IMR-90 (cell line): ENCODE measurements at regions not wholly inside any gene's neighbourhood (a gene's known extent, or its start where the extent isn't known, plus 50 kb on each side); places are given as distances from the start of the nearest gene placed in this dataset.

Experiments
- ATAC-seq: fragments of 200-7000 bp; cut with Tn5 transposase; 2 replicates; pipeline ENCODE4 v1.9.1; 2020; ENCODE audit warnings: low read depth, mild to moderate bottlenecking, moderate library complexity
- BruUV-seq: library from RNA; stranded (reverse); fragments of 400-500 nt; replicated peaks from 2 replicates; lab custom pipeline; 2021; lab: Mats Ljungman, UMichigan
- CTCF ChIA-PET: fragments of 300-600 bp; formaldehyde crosslinking; extraction: SDS; loops from one replicate; lab custom pipeline; 2021; ENCODE audit warnings: antibody characterized with exemption; lab: Yijun Ruan, JAX
- POLR2A ChIA-PET: fragments of 300-600 bp; sonication (Branson Sonifier 250); formaldehyde crosslinking; loops from one replicate; lab custom pipeline; 2022; ENCODE audit warnings: antibody characterized with exemption; ENCODE audit not compliant: unreplicated experiment; lab: Charles Lee
- DNase-seq: peaks from one replicate; pipeline ENCODE4 v3.0.0; 2013
- H2AFZ ChIP-seq: replicated peaks from 2 replicates; pipeline ENCODE3; 2013; ENCODE audit warnings: low read length, mild to moderate bottlenecking; ENCODE audit not compliant: poor library complexity
- H2AK5ac ChIP-seq: 2 replicates; pipeline ENCODE4 v1.6.1; 2013; ENCODE audit warnings: low read depth, low read length, inconsistent platforms
- H2AK9ac ChIP-seq: replicated peaks from 2 replicates; pipeline ENCODE3; 2013; ENCODE audit warnings: mild to moderate bottlenecking, low read depth, low read length, moderate library complexity; ENCODE audit not compliant: poor library complexity
- H2BK120ac ChIP-seq: 2 replicates; pipeline ENCODE4 v1.6.1; 2013; ENCODE audit warnings: low read depth, low read length, inconsistent platforms
- H2BK15ac ChIP-seq: 3 replicates; pipeline ENCODE4 v1.6.1; 2013; ENCODE audit warnings: low read depth, low read length, inconsistent platforms
- H2BK20ac ChIP-seq: 2 replicates; pipeline ENCODE4 v1.6.1; 2013; ENCODE audit warnings: low read depth, mild to moderate bottlenecking, inconsistent platforms, low read length, moderate library complexity
- H2BK5ac ChIP-seq: 2 replicates; pipeline ENCODE4 v1.6.1; 2013; ENCODE audit warnings: mild to moderate bottlenecking, low read depth, low read length, inconsistent platforms; ENCODE audit not compliant: poor library complexity, severe bottlenecking
- H3K14ac ChIP-seq: replicated peaks from 2 replicates; pipeline ENCODE4 v1.6.1; 2013; ENCODE audit warnings: low read depth, low read length, inconsistent platforms
- H3K18ac ChIP-seq: 2 replicates; pipeline ENCODE4 v1.6.1; 2013; ENCODE audit warnings: low read depth, low read length, control low read depth
- H3K23ac ChIP-seq: 2 replicates; pipeline ENCODE4 v1.6.1; 2013; ENCODE audit warnings: low read depth, low read length, inconsistent platforms
- H3K27ac ChIP-seq: 2 replicates; pipeline ENCODE4 v1.5.1; 2013; ENCODE audit warnings: mild to moderate bottlenecking, control low read depth, low read length; ENCODE audit not compliant: insufficient read depth
- H3K27me3 ChIP-seq: 2 replicates; pipeline ENCODE4 v1.6.1; 2013; ENCODE audit warnings: low read length; ENCODE audit not compliant: control insufficient read depth, insufficient read depth
- H3K36me3 ChIP-seq: 2 replicates; pipeline ENCODE4 v1.6.1; 2013; ENCODE audit warnings: low read length, mixed read lengths; ENCODE audit not compliant: control insufficient read depth, insufficient read depth
- H3K4ac ChIP-seq: 2 replicates; pipeline ENCODE4 v1.6.1; 2013; ENCODE audit warnings: low read depth, low read length, inconsistent platforms
- H3K4me1 ChIP-seq: 2 replicates; pipeline ENCODE4 v1.6.1; 2013; ENCODE audit warnings: low read length, mixed read lengths; ENCODE audit not compliant: control insufficient read depth, insufficient read depth
- H3K4me2 ChIP-seq: 2 replicates; pipeline ENCODE4 v1.6.1; 2013; ENCODE audit warnings: low read depth, mild to moderate bottlenecking, control low read depth, low read length, moderate library complexity
- H3K4me3 ChIP-seq: 2 replicates; pipeline ENCODE4 v1.5.1; 2013; ENCODE audit warnings: low read depth, mild to moderate bottlenecking, control low read depth, low read length, moderate library complexity; ENCODE audit not compliant: insufficient read depth
- H3K56ac ChIP-seq: 2 replicates; pipeline ENCODE4 v1.6.1; 2013; ENCODE audit warnings: low read length, inconsistent platforms; ENCODE audit not compliant: insufficient read depth; ENCODE audit errors: extremely low read depth
- H3K79me1 ChIP-seq, 2 experiments: 2 replicates each; pipeline ENCODE4 v1.6.1; 2013; ENCODE audit warnings: low read length in 2 of 2, inconsistent platforms in 1 of 2, low read depth in 1 of 2
- H3K9ac ChIP-seq: 2 replicates; pipeline ENCODE4 v1.6.1; 2013; ENCODE audit warnings: low read depth, low read length, control low read depth
- H3K9me1 ChIP-seq: 2 replicates; pipeline ENCODE4 v1.6.1; 2013; ENCODE audit warnings: low read length, inconsistent platforms; ENCODE audit not compliant: insufficient read depth
- H3K9me3 ChIP-seq: 2 replicates; pipeline ENCODE4 v1.6.1; 2013; ENCODE audit warnings: low read length; ENCODE audit not compliant: control insufficient read depth, insufficient read depth
- H4K20me1 ChIP-seq: 2 replicates; pipeline ENCODE4 v1.6.1; 2013; ENCODE audit warnings: low read length, inconsistent platforms; ENCODE audit not compliant: insufficient read depth
- H4K5ac ChIP-seq: 2 replicates; pipeline ENCODE4 v1.6.1; 2013; ENCODE audit warnings: mild to moderate bottlenecking, low read depth, low read length, control low read depth
- H4K8ac ChIP-seq, 2 experiments: 2 replicates each; pipeline ENCODE4 v1.6.1; 2013; ENCODE audit warnings: low read depth in 2 of 2, low read length in 2 of 2, control low read depth in 1 of 2, inconsistent platforms in 1 of 2
- H4K91ac ChIP-seq: 2 replicates; pipeline ENCODE4 v1.6.1; 2013; ENCODE audit warnings: low read depth, low read length, inconsistent platforms; ENCODE audit not compliant: insufficient read depth
- BHLHE40 ChIP-seq: fragments of 150-350 bp; IDR thresholded peaks from 2 replicates; pipeline ENCODE4 v1.6.1; 2016; ENCODE audit warnings: mild to moderate bottlenecking, low read depth, low read length
- CEBPB ChIP-seq: IDR thresholded peaks from 2 replicates; pipeline ENCODE4 v1.6.1; 2012; ENCODE audit warnings: low read depth, low read length, improper control_type of control experiment
- CHD1 ChIP-seq: IDR thresholded peaks from 2 replicates; pipeline ENCODE4 v1.6.1; 2012; ENCODE audit warnings: low read depth, low read length, improper control_type of control experiment
- FOS ChIP-seq: fragments of 150-350 bp; IDR thresholded peaks from 2 replicates; pipeline ENCODE4 v1.6.1; 2016; ENCODE audit warnings: low read depth, low read length
- MAFK ChIP-seq: IDR thresholded peaks from 2 replicates; pipeline ENCODE4 v1.6.1; 2012; ENCODE audit warnings: low read depth, low read length, improper control_type of control experiment
- MAZ ChIP-seq: IDR thresholded peaks from 2 replicates; pipeline ENCODE4 v1.6.1; 2012; ENCODE audit warnings: low read depth, mild to moderate bottlenecking, low read length, improper control_type of control experiment, moderate library complexity, borderline replicate concordance
- MXI1 ChIP-seq: IDR thresholded peaks from 2 replicates; pipeline ENCODE4 v1.6.1; 2012; ENCODE audit warnings: low read depth, mild to moderate bottlenecking, low read length, moderate library complexity, borderline replicate concordance
- NFE2L2 ChIP-seq: fragments of 150-350 bp; IDR thresholded peaks from 2 replicates; pipeline ENCODE4 v1.6.1; 2016; ENCODE audit warnings: low read depth, mild to moderate bottlenecking, low read length
- POLR2A ChIP-seq: IDR thresholded peaks from 2 replicates; pipeline ENCODE4 v1.6.1; 2012; ENCODE audit warnings: mild to moderate bottlenecking, low read depth, low read length
- RAD21 ChIP-seq: IDR thresholded peaks from 2 replicates; pipeline ENCODE4 v1.6.1; 2012; ENCODE audit warnings: low read length, improper control_type of control experiment
- RCOR1 ChIP-seq: IDR thresholded peaks from 2 replicates; pipeline ENCODE4 v1.6.1; 2012; ENCODE audit warnings: mild to moderate bottlenecking, low read length, improper control_type of control experiment; ENCODE audit not compliant: insufficient replicate concordance
- RFX5 ChIP-seq: IDR thresholded peaks from 2 replicates; pipeline ENCODE4 v1.8.0; 2012; ENCODE audit warnings: low read depth, mild to moderate bottlenecking, low read length, moderate library complexity
- SMC3 ChIP-seq: fragments of 150-350 bp; IDR thresholded peaks from 2 replicates; pipeline ENCODE4 v1.6.1; 2016; ENCODE audit warnings: low read depth, mild to moderate bottlenecking, antibody characterized with exemption, low read length, moderate library complexity
- WGBS, 2 experiments: methylation state at CpG; one replicate each; pipeline versions ENCODE4 v1.1.5 to v1.1.7; 2013; ENCODE audit warnings: missing lambda C conversion rate in 2 of 2; ENCODE audit not compliant: insufficient read length in 1 of 2; ENCODE audit errors: extremely low coverage in 2 of 2; 5-methylcytosine and 5-hydroxymethylcytosine counted together
- dilution Hi-C: fragments of 300-500 bp; cut with HindIII; formaldehyde crosslinking; loops from one replicate; pipeline ENCODE4 v1.14.3; 2018; ENCODE audit warnings: low sequenced_read_pairs; ENCODE audit not compliant: unreplicated experiment
- in situ Hi-C: fragments of 300-500 bp; cut with MboI; formaldehyde crosslinking; loops from 3 replicates; pipeline ENCODE4 v1.14.3; 2019; ENCODE audit warnings: low sequenced_read_pairs, inconsistent platforms, mixed read lengths
- intact Hi-C: fragments of 100-400 bp; cut with micrococcal nuclease; formaldehyde crosslinking; loops from 2 replicates; pipeline ENCODE4 v1.10.0; 2022
- TF ChIP-seq, protein P1 (sequence below): fragments of 150-350 bp; IDR thresholded peaks from 2 replicates; pipeline ENCODE4 v1.6.1; 2016; ENCODE audit warnings: low read depth, mild to moderate bottlenecking, low read length, moderate library complexity, borderline replicate concordance
- TF ChIP-seq, protein P2 (sequence below): fragments of 150-350 bp; IDR thresholded peaks from 2 replicates; pipeline ENCODE4 v1.6.1; 2017; ENCODE audit warnings: mild to moderate bottlenecking, antibody characterized with exemption, low read length, low read depth
- TF ChIP-seq, protein P3 (sequence below): conservative IDR thresholded peaks from 2 replicates; pipeline ENCODE4 v1.5.1; 2012; ENCODE audit warnings: mild to moderate bottlenecking, low read depth, low read length, improper control_type of control experiment

DNA sequence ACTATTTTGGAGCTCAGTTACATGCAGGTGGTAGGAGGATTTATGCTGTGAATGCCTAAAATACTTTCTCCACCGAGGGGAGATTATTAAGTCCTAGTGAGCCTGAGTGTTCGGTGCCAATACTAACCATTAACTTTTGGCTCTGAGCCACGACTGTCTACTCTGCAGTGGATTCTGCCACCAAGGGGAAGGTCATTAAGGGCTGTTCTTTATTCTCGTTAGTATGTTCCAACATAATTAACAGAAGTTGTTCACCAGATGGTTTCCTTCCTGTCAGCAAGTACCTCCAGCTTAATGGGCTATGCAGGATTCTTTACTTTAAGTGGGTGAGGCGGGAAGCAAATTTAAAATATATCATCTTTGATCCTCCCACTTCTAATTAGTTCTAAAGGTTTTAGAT, 326.3 kb downstream of the BMP4 start:
- Histone ChIP-seq H2BK120ac (no peak overlapping the region), H2BK15ac (no peak overlapping the region), H4K8ac (no peak overlapping the region), H4K5ac (no peak overlapping the region), H4K20me1 (no peaks in the 10 kb centered on the region), H3K9ac (no peak overlapping the region), H3K4me1 (no peaks in the 10 kb centered on the region; the same call in 1 of the 2 replicates), H3K14ac (no peak overlapping the region), H3K27ac (no peak overlapping the region), H3K4me2 (no peak overlapping the region), H3K9me3 (0 out of 2 replicates have a peak, but pooled peaks cover 2% of the 10 kb centered on the region), H3K36me3 (no peaks in the 10 kb centered on the region), H3K79me1 (no peaks in the 10 kb centered on the region), H3K4ac (no peak overlapping the region), H2AFZ (no peak overlapping the region), H3K56ac (no peak overlapping the region), H3K23ac (no peak overlapping the region), H3K9me1 (no peaks in the 10 kb centered on the region), H3K18ac (no peak overlapping the region), H2AK9ac (no peak overlapping the region), H2AK5ac (no peak overlapping the region), H3K27me3 (peaks cover 13% of the 10 kb centered on the region), H2BK5ac (no peak overlapping the region), H4K91ac (no peak overlapping the region), H3K4me3 (no peak overlapping the region), H2BK20ac (no peak overlapping the region)
- intact Hi-C loops: no loop called here
- POLR2A ChIA-PET: no interaction called here
- TF ChIP-seq CHD1 (no peak), NFE2L2 (no peak), BHLHE40 (no peak), FOS (no peak), RCOR1 (no peak), MAZ (no peak), MXI1 (no peak), CEBPB (no peak), SMC3 (no peak), RFX5 (no peak), RAD21 (no peak), MAFK (no peak), POLR2A (no peak)
- TF ChIP-seq, protein P1, sequence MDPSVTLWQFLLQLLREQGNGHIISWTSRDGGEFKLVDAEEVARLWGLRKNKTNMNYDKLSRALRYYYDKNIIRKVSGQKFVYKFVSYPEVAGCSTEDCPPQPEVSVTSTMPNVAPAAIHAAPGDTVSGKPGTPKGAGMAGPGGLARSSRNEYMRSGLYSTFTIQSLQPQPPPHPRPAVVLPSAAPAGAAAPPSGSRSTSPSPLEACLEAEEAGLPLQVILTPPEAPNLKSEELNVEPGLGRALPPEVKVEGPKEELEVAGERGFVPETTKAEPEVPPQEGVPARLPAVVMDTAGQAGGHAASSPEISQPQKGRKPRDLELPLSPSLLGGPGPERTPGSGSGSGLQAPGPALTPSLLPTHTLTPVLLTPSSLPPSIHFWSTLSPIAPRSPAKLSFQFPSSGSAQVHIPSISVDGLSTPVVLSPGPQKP: no peak
- TF ChIP-seq, protein P2, sequence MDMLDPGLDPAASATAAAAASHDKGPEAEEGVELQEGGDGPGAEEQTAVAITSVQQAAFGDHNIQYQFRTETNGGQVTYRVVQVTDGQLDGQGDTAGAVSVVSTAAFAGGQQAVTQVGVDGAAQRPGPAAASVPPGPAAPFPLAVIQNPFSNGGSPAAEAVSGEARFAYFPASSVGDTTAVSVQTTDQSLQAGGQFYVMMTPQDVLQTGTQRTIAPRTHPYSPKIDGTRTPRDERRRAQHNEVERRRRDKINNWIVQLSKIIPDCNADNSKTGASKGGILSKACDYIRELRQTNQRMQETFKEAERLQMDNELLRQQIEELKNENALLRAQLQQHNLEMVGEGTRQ: no peak
- TF ChIP-seq, protein P3, sequence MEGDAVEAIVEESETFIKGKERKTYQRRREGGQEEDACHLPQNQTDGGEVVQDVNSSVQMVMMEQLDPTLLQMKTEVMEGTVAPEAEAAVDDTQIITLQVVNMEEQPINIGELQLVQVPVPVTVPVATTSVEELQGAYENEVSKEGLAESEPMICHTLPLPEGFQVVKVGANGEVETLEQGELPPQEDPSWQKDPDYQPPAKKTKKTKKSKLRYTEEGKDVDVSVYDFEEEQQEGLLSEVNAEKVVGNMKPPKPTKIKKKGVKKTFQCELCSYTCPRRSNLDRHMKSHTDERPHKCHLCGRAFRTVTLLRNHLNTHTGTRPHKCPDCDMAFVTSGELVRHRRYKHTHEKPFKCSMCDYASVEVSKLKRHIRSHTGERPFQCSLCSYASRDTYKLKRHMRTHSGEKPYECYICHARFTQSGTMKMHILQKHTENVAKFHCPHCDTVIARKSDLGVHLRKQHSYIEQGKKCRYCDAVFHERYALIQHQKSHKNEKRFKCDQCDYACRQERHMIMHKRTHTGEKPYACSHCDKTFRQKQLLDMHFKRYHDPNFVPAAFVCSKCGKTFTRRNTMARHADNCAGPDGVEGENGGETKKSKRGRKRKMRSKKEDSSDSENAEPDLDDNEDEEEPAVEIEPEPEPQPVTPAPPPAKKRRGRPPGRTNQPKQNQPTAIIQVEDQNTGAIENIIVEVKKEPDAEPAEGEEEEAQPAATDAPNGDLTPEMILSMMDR: no peak
- no peak for DNase-seq
- BruUV-seq: no TSS peak
- CTCF ChIA-PET: interaction anchor here (1.3 kb wide), 1 partner anchor 8 kb away, joined by 3 read pairs; no protein-coding TSS in a partner anchor
- ATAC-seq: no peak
- dilution Hi-C loops: no loop called here
- in situ Hi-C loops: no loop called here
- WGBS, 2 experiments: 60% methylated on average over 1 of the region's 5 CpGs; no CpG with 5 or more reads in 1 of the 2 experiments
